Activated T-cell treated with anti-CD3 and anti-CD28 coated beads for 4 hours (primary cell): ENCODE measurements at regions not wholly inside any gene's neighbourhood (a gene's known extent, or its start where the extent isn't known, plus 50 kb on each side); places are given as distances from the start of the nearest gene placed in this dataset.

Source experiments
- DNase-seq: peaks from one replicate; pipeline ENCODE4 v3.0.0-alpha.2; 2020

DNA sequence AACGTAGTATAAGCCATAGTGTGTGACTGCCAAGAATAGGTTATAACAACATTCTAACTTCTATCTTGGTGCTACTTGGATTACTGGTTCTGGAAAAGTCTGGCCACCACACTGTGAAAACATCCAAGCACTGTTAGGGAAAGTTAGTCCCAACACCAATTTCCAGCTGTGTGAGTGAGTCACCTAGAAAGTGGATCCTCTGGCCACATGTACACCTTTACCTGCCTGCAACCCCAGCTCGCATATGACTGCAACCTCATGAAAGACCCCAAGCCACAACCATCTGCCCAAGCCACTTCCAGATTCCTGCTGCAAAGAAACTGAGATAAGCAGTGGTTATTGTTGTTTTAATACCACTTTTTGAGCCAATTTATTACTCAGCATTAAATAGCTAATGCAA, 404.5 kb downstream of the KCTD12 start:
- no peak for DNase-seq

DNA sequence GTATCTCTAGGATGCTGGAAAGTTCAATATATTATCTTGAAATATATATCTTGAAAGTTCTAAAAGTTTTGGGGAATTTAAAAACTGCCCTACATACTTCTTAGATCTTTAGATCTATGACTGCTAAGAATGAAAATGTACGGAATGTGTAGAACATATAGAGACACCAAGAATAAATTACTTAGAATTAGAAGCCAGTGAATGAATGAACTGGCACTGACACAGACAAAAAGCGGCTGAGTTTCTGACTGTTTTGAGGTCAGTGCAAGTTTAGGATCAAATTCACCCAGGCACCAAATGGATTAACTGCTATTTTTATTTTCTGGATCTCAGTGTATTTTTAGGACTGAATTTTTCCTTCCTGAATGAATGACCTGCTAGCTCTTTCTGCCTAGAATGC, 411.2 kb downstream of the KCTD12 start:
- DNase-seq, result no peak

DNA sequence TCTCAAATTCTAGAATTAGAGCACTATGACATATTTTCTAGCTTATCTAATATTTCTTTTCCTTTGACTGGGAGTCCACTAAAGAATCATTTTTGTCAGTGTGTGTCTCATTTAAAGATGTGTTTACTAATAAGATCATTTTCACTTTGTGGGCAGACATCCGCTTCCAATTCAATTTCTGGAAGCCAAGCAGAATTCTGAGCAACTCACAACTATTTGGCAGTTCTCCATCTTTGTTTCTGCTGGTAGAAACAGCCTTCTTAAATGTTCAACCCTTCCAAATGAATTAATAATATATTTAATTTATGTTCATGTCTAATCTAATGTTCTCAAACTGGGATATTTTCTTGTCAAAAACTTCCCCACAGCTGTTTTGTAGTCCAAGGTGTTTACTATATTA, 411.8 kb downstream of the KCTD12 start:
- DNase-seq, result no peak

DNA sequence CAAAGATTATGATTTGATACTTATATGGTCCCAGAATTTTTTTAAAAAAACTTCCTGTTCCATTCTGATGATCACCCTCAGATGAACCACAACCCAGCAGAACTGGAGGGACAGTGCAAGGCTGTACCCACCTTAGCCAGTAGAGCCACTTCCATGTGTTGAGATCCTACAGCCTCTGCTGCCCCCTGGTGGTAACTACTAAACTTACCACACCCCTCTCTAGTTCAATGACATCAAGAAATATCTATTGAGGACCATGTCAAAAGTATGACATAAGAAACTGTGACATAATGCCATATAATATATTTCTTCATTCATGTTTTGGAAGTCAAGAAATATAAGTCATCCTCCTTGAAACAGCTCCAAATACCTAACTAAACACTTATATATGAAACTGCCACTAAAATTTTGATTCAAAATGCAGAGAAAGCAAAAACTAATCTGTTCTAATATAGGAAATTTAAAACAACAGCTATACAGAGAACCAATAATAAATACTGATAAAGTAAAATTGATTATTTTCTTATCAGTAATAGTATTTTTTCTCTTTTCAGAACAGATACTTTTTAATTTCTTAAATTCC, 412.6 kb downstream of the KCTD12 start:
- DNase-seq, result peak; percentile 59

DNA sequence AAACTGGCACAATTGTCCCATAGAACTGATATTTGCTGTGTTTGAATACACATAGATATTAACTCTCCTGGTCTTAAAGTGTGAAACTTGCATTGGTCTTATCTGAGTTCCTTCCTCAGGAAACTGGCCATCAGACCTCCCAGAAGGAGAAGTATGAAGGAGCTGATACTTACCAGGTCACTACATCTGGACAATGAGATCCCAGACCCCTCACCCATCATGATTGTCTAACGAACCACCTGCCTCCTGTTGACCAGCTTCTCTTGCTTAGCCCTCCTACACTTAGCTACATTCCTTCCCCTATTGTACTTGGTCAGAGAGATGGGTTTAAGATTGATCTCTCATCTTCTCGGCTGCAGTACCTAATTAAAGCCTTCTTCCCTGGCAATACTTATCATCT, 413.3 kb downstream of the KCTD12 start:
- DNase-seq, result no peak

DNA sequence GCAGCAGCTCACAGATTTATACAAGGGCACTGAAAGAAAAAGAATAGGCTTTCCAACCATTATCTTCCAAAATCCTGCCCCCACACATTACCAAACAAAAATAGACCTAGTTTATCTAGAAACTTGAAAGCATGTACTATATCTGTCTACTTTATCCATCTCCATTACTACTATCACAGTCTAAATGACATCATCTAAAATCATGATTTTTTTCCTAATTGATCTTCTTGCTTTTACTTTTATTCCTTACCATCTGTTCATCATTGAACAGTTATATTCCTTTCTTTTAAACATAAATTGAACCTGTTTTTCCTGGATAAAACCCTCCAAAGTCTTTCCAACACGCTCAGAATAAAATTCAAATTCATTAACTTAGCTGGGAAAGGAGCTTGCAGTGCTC, 414.7 kb downstream of the KCTD12 start:
- DNase-seq, result no peak

DNA sequence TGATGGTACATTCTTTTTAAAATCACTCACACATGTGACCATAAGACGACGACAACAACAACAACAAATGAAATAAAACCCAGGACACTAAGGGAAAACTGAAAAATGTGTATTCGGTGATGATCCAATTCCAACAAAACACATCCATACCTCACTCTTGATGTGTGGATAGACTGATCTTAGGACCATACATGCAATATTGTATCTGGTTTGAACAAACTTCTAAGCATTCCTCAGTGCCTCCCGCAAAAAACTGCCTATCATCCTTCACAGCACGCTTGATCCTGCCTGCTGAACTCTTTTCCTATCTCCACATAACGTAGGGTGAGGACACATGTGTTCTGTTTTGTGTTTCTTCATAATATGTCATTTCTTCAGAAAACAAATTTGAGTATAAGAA, 415.2 kb downstream of the KCTD12 start:
- no peak for DNase-seq

DNA sequence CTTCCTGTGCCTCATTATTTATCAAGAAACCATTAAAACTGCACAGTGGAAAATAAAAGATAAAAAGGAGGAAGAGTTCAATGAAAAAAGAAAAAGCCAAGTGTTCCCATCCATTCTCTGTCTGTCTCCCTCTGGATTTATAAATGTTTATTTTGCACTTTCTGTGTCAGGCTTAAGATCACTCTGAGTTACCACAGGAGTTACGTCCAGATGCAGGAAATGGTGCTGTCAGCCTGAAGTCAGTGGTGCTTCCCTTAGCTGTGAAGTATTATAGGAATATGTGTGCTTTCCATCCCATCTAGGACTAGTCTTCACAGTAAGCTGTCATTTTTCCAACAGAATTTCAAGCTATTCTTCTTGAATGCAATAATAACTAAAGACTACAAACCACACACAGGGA, 420.2 kb downstream of the KCTD12 start:
- no peak for DNase-seq

DNA sequence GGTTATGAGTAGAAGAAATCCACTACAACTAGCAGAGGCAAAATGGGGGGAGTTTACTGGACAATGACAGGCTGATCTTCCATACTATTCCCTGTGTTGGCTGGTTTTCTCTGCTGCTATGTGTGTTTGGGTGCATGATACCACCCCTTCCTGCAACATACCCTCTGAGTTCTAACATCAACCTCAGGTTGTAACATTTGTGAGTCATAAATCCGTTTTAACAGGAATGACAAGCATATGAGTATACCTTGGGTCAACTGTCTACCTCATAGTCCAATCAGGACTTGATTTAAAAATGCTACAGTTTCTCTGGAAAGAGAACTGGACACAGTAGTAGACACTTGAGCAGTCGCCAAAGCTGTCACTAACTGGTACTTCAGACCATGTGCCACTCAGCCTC, 422.9 kb downstream of the KCTD12 start:
- no peak for DNase-seq

DNA sequence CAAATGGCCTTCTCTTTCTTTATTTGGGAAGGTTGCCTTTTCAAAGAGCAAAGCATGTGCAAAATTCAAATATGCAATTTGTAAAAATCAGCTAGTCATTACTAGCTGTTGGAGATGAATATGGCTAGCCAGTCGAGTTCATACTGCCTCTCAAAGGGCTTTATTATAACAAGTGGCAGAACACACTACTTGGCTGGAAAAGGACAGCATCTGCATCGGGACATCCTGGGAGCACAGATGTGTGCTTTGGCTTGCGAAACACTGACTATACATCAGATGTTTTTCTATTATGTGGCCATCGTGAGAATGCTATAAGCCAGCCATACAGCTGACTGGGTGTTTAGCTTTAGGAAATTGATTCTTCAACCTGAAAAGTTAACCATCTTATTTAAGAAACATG, 424.2 kb downstream of the KCTD12 start:
- no peak for DNase-seq

DNA sequence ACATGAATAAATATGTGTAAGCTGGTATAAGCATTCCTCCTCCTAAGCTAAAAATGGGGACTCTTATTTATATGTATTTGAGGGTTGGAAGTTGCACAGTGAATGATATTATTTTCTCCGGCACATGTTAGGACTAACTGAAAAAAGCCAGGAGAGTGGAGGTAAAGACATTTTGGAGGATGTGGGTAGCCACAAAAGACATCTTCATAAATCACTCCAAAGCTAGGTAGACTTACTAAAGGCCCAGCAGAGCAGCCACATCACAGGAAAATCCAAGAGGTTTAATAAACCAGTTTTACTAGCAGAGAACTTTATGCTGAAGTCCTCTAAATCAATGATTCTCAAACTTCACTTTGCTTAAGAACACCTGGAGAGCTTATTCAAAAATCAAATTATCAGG, 424.7 kb downstream of the KCTD12 start:
- DNase-seq, result no peak

DNA sequence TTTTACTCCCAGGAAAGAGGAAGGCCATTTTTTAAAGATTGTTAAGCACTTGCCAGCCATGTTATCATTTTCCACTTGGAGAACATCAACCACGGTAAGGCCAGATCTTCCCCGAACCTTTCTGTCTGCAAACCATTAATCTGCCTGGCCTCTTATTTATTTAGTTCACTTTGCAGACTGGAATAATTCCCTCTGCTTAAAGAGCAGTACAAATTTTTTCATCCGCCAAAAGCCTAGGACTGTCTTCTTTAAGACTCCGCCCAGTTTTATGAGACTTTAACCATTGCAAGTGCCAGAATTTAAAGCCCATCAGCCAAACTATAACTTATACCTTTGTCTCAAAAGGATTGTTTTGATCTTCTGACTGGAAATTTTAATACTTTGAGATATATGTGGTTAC, 426.3 kb downstream of the KCTD12 start:
- no peak for DNase-seq

DNA sequence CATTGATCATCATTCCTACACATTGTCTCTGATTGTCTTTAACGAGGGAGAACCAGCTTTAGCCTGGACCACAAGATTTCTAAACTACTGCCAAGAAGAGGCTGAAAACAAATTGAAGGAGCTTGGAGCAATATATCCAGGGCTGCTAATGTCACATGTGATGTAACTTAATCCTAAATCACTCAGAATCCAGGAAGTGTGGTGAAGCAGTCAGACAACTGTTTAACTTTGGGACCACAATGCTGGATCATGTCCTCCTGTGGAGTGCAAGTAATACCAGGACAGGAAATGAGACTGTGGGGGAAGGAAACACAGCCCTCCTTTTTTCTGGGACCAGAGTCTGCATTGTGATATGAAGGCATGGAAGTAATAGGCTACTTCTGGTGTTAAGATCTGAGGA, 430.2 kb downstream of the KCTD12 start:
- DNase-seq, result no peak

DNA sequence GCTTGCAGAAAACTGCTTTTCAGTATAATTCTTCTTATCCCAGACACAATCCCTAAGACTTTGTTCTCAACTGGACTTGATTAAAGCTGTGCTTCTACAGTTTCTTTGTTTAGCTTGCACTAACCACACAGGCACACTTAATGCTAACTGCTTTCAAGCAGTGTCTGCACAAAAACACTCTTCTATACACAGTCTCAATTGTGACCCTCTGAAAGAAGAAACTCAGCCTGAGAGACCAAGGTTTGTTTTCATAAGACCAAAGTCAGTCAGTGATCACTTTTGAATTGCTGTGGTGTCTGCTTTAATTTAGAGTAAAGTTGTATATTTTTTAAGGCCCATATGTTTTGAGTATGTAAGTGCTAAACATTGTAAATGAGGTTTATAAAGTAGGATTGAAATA, 431.2 kb downstream of the KCTD12 start:
- no peak for DNase-seq

DNA sequence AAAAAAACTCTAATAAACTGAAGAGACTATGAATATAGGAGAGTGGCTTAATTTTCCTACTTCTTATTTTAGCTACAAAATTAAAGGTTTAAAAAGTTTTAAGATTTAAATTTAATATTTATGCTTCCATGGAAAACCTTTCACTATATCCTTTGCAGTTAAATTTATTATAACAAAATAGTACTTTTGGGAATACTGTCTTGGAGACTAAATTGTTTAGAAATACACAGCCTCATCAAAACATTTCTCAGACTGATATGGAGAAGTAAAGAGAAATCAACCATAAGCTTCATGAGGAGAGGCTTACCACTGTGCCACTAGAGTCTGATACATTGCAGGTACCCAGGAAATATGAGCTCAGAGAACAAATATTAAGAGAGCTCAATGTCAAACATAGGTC, 436.5 kb downstream of the KCTD12 start:
- DNase-seq, result no peak

DNA sequence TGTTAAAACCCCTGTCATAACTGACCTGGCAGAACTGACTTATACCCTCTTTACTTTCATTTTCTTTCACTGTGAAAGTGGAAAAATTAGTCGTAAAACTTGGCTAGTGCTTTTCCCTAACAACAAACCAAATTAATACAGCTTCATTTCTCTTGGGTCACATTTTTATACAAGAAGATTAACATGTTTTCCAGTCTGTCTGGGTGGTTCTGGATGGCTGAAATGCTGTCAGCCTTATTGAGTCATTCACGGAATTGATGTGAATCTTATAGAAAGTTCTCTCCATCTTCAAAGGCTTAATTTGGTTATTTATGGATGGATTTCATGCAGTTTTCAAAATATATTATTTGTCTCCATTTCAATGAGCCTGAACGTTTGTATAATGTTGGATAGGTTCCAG, 440.0 kb downstream of the KCTD12 start:
- no peak for DNase-seq

DNA sequence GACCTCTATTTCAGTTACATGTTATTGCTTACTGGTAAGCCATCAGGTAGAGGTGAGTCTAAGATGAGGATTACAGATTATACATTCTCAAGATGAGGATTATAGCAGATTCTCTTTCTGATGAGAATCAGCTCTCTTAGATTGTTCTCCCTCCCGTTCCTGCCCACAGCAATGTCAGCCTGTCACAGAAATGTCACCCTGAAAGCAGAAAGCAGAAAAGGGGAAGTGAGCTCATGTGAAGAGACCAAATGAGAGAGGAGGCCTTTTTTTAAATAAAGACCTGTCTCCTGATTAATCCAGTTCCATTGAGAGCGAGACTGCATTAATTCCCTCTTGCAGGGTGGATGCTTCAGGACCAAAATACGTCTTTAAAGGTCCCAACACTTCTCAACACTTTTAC, 445.6 kb downstream of the KCTD12 start:
- DNase-seq, result no peak

DNA sequence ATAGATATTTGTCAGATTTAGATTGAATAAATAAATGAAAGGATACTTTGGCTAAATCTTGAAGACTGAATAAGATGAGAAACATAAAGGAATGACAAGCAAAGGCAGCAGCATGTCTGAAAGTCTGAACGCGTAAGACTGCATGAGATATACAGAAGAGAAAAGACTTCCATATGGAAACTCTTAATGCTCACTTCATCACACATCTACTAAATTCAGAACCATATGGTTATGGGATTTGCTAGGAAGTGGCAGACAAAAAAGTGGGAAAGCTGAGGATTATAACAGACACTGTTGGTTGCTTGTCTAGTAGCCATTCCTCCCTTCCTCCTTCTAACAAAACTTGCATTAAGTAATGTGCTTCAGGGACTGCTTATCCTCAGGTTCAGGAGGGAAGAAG, 446.7 kb downstream of the KCTD12 start:
- no peak for DNase-seq

DNA sequence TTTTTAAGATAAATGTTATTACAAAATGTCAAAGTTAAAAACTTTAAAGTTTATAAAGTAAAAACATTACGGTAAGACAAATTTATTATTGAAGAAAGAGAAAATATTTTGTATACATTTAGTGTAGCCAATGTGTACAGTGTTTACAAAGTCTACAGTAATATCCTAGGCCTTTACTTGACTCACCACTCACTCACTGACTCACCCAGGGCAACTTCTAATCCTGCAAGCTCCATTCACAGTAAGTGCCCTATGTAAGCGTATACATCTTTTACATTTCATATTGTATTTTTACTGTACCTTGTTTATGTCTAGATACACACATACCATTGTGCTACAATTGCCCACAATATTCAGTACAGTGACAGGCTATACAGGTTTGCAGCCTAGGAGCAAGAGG, 448.2 kb downstream of the KCTD12 start:
- no peak for DNase-seq

DNA sequence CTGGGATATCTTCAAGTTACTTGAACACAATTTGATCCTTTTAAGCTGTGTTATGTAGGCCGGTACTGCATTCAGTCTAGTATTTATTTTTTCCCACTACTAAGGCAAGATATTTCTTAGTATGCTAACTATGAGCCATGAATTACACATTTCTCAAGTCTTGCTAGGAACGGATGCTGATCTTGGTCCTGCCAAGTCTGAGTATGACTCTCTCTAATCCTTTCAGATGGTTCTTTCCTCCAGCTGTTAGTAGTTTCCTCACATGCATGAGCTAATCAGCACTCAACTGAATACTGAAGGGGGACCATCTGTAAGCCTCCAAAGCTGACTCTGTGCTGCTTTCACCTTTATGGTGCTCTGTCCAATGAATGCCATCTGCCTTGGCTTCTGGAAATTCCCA, 460.3 kb downstream of the KCTD12 start:
- no peak for DNase-seq

DNA sequence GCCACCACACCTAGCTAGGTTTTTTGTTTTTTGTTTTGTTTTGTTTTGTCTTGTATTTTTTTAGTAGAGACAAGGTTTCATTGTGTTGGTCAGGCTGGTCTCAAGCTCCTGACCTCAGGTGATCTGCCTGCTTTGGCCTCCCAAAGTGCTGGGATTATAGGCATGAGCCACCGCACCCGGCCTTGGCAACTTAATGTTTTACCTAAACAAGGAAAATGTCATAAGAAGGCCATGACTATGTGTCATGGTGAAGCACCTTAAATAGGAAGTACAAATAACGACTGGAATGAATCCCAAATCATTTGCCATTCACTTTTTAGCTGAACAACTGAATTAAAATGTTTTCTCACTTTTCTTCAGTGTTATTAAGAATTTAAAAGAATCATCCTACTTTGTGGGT, 465.2 kb downstream of the KCTD12 start:
- no peak for DNase-seq

DNA sequence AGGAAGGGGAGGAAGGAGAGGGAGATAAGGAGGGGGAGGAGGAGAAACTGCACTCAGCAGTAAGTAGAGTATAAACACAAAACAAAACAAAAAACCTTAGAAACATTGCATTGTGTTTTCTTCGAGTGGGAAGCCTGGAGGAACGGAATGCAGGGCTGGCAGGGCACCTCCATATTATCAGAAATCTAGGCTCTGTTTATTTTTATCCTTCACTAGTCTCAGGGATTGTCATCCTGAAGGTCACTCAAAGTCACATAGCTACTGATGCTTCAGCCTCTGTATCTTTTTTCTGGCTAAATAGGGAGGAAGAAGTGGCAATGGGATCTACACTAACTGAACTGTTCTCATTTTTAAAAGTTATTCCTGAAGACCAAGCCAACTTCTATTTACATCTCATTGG, 467.8 kb downstream of the KCTD12 start:
- no peak for DNase-seq

DNA sequence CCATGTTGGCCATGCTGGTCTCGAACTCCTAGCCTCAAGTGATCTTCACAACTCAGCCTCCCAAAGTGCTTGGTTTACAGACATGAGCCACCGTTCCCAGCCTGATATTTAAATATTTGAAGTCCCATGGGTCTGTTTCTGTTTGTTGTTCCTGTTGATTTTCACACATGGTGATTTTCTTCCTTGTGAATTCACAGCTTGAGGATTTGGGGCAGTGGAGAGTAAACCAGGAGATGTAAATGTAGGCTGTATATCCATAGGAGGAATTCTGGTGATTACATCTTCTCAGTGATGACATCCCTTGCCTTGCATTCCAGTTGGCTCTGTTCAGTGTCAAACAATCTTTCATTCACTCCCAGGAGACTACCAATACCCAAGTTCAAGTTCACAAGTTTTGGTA, 471.9 kb downstream of the KCTD12 start:
- no peak for DNase-seq

DNA sequence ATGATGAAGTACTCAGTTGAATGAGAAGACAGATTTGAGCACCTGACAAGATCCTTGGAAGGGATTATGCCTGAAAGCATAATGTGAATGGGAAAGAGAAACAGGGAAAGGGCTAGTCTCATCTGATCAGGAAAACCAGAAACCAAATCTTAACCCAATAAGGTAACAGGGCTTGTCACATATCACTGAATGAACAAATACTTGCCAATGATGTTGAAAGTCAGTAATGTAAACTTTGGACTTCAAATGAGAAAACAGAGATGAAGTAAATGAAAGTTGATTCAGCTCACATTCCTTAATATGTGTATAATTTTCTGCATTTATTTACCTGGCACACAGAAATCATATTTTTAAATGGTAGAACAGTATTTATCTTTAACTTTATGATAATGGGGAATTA, 480.0 kb downstream of the KCTD12 start:
- no peak for DNase-seq

DNA sequence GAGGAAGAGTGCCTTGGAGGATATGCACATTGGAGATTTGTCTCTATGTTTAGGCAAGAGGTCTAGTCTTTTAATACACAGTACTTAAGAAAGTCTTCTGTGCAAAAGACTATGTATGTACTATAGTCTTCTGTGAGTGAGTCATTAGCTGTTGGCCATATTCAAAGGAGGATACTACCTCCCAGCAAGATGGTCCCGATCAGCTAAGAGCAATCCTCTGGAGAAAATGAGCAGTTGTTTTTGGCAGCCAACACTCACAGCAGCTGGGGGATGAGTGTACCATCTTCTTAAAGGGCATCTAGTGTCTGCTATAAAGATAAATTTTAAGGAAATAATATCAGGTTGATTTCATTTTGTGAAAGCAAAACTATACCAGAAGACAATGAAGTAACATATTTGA, 487.8 kb downstream of the KCTD12 start:
- no peak for DNase-seq

DNA sequence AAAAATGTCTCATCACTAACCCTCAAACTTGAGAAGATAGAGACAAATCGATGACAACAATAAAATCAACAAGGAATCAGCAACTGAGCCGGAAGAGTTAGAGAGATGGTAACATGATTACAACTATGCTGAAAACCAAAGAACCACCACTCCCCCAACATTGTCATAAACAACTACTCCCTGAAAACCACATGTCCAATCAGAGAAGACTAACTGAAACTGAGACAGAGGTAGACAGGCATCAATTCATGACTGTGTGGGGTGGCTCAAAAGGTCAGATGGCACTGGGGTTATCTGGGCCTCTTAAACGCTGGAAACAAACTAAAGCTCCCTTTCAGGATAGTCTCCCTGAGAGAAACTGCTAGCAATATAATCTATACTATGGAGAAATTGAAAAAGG, 488.8 kb downstream of the KCTD12 start:
- DNase-seq, result no peak
